Lung (tissue), 11 donors: ENCODE measurements at regions not wholly inside any gene's neighbourhood (a gene's known extent, or its start where the extent isn't known, plus 50 kb on each side); places are given as distances from the start of the nearest gene placed in this dataset.
"Not testable (repeated sequence)": the region's sequence is repeated elsewhere in the genome, so short reads cannot be mapped to it uniquely, and the experiment has no call there.

Experiments used
- ATAC-seq: fragments of 200-7000 bp; cut with Tn5 transposase; one replicate; pipeline ENCODE4 v1.9.1; 2020; ENCODE audit warnings: moderate number of reproducible peaks; ENCODE audit not compliant: insufficient read depth, low FRiP score
- DNase-seq, 3 donors: peaks; one replicate each; pipeline ENCODE4 v3.0.0-alpha.2; 2013 to 2017
- H3K27ac ChIP-seq, 2 donors: one replicate each; pipeline ENCODE4 v1.5.1; 2013; ENCODE audit warnings: mild to moderate bottlenecking in 2 of 2, moderate library complexity in 2 of 2, control low read depth in 1 of 2, inconsistent platforms in 1 of 2, low read depth in 1 of 2, low read length in 1 of 2
- H3K27me3 ChIP-seq, 3 donors: one replicate each; pipeline ENCODE4 v1.5.1; 2013; ENCODE audit warnings: low read length in 2 of 3; ENCODE audit not compliant: control insufficient read depth in 3 of 3, insufficient read depth in 3 of 3
- H3K36me3 ChIP-seq, 4 donors: one replicate each; pipeline ENCODE4 v1.5.1; 2013; ENCODE audit warnings: low read length in 4 of 4, mild to moderate bottlenecking in 1 of 4, moderate library complexity in 1 of 4; ENCODE audit not compliant: control insufficient read depth in 4 of 4, insufficient read depth in 4 of 4
- H3K4me1 ChIP-seq, 5 donors: one replicate each; pipeline ENCODE4 v1.5.1; 2013; ENCODE audit warnings: low read length in 5 of 5, mild to moderate bottlenecking in 2 of 5, moderate library complexity in 1 of 5; ENCODE audit not compliant: control insufficient read depth in 5 of 5, insufficient read depth in 5 of 5
- H3K4me3 ChIP-seq: one replicate; pipeline ENCODE4 v1.5.1; 2013; ENCODE audit warnings: mild to moderate bottlenecking, control low read depth, moderate library complexity
- H3K9ac ChIP-seq, 2 donors: one replicate each; pipeline ENCODE4 v1.5.1; 2013; ENCODE audit warnings: low read length in 2 of 2, control low read depth in 1 of 2; ENCODE audit not compliant: insufficient read depth in 1 of 2
- H3K9me3 ChIP-seq, 4 donors: one replicate each; pipeline ENCODE4 v1.5.1; 2013; ENCODE audit warnings: low read length in 3 of 4, mild to moderate bottlenecking in 1 of 4, moderate library complexity in 1 of 4; ENCODE audit not compliant: control insufficient read depth in 4 of 4, insufficient read depth in 3 of 4
- WGBS, 2 donors: extraction: QIAGEN DNeasy Blood & Tissue Kit; methylation state at CpG; one replicate each; pipeline ENCODE4 v1.1.7; 2013; 5-methylcytosine and 5-hydroxymethylcytosine counted together
- TF ChIP-seq, protein P1 (sequence below): IDR thresholded peaks from 2 replicates; pipeline ENCODE4 v1.5.1; 2012; ENCODE audit warnings: mild to moderate bottlenecking; ENCODE audit errors: control extremely low read depth, extremely low read depth
- donor health status: control.
- donor health status: control.
- donor health status: Bipolar disorder and iron deficiency.
- donor health status: healthy.
- donor health status: DM: yes; HTN: yes; CAD: no.

DNA sequence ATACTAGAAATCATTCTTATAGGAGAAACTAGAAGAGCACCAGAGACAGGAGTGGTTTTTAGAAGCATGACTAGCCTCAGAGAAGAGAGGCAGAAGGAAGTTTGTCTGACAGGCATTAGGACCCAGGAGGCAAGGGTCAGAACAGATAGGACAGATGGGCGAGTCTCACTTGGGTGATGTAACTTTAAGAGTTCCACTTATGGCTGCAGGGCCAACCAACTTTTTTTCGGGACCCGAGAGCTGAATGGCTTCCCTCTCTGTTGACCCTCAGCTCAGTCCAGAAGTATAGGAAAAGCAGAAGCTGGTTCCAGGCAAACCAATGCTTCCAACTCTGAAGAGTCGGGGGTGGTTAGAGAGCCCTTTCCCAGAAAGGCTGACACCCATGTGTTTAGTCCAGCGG, 136.6 kb upstream of the SETMAR start:
- Histone ChIP-seq H3K4me1 (no peaks in the 10 kb centered on the region), H3K36me3 (no peaks in the 10 kb centered on the region), H3K9ac (no peak overlapping the region), H3K27me3 (no peaks in the 10 kb centered on the region), H3K27ac (no peak overlapping the region), H3K9me3 (no peaks in the 10 kb centered on the region), H3K4me3 (no peak overlapping the region)
- WGBS, 2 donors = 92% methylated on average over 5 of the region's 5 CpGs
- DNase-seq (no peak), ATAC-seq (no peak)
- TF ChIP-seq, protein P1, sequence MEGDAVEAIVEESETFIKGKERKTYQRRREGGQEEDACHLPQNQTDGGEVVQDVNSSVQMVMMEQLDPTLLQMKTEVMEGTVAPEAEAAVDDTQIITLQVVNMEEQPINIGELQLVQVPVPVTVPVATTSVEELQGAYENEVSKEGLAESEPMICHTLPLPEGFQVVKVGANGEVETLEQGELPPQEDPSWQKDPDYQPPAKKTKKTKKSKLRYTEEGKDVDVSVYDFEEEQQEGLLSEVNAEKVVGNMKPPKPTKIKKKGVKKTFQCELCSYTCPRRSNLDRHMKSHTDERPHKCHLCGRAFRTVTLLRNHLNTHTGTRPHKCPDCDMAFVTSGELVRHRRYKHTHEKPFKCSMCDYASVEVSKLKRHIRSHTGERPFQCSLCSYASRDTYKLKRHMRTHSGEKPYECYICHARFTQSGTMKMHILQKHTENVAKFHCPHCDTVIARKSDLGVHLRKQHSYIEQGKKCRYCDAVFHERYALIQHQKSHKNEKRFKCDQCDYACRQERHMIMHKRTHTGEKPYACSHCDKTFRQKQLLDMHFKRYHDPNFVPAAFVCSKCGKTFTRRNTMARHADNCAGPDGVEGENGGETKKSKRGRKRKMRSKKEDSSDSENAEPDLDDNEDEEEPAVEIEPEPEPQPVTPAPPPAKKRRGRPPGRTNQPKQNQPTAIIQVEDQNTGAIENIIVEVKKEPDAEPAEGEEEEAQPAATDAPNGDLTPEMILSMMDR = no peak

DNA sequence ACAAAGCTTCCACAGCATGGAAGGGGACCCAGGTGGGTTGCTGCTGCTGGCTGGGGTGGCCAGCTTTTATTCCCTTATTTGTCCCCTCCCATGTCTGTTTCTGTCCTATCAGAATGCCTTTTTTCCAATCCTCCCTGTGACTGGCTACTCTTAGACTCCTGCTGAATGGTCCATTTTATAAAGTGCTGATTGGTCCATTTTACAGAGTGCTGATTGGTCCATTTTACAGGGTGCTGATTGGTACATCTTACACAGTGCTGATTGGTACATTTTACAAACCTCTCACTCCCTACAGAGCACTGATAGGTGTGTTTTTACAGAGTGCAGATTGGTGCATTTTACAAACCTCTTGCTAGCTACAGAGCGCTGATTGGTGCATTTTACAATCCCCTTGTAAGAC, 135.9 kb upstream of the SETMAR start:
- not testable (repeated sequence) for ATAC-seq

DNA sequence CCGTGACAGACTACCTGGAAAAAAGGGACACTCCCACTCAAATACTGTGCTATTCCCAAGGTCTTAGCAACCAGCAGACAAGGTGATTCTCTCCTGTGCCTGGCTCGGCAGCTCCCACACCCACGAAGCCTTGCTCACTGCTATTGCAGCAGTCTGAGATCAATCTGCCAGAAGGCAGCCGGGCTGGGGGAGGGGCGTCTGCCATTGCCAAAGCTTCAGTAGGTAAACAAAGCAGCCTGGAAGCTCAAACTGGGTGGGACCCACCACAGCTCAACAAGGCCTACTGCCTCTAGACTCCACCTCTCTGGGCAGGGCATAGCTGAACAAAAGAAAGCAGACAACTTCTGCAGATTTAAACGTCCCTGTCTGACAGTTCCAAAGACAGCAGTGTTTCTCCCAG, 128.4 kb upstream of the SETMAR start:
- no peak for ATAC-seq
- 83 to 89% methylated on average over 6 of the region's 6 CpGs for WGBS, 2 donors
- no peaks in the 10 kb centered on the region for H3K27me3 ChIP-seq
- no peaks in the 10 kb centered on the region for H3K4me1 ChIP-seq
- DNase-seq = no peak
- no peak overlapping the region for H3K27ac ChIP-seq
- H3K4me3 ChIP-seq = no peak overlapping the region
- TF ChIP-seq, protein P1 = no peak
- no peaks in the 10 kb centered on the region for H3K36me3 ChIP-seq
- no peaks in the 10 kb centered on the region for H3K9me3 ChIP-seq
- no peak overlapping the region for H3K9ac ChIP-seq

More for the DNA sequence above, 135.9 kb upstream of the SETMAR start:
- not testable (repeated sequence) for H3K9me3 ChIP-seq, H3K36me3 ChIP-seq, DNase-seq, H3K27me3 ChIP-seq, H3K4me1 ChIP-seq, H3K9ac ChIP-seq, H3K4me3 ChIP-seq, H3K27ac ChIP-seq
- WGBS, 2 donors = 85 to 100% methylated on average over 1 of the region's 1 CpG

DNA sequence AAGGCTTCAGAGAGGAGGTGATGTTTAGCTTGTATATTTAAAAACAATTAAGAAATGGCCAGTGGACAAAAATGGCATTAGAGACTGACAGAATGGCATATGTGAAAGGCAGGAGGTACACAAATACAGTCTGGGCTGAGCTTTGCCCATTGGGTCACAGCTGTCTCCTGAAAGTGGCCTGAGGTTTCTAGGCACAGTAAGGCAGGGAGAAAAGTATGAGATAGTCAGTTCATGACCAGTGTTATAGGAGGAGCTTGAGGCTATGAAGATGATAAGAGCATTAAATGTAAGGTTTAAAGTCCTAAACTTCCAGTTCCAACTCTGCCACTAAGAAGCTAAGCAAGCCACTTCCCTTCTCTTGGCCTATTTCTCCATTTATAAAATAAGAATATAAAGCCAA, 111.2 kb upstream of the SETMAR start:
- TF ChIP-seq, protein P1 = no peak
- ATAC-seq (no peak), DNase-seq (no peak)
- Histone ChIP-seq H3K27me3 (no peaks in the 10 kb centered on the region), H3K27ac (no peak overlapping the region), H3K4me3 (no peak overlapping the region), H3K36me3 (no peaks in the 10 kb centered on the region), H3K9ac (no peak overlapping the region), H3K4me1 (peaks cover 0 to 32% (median 0%) of the 10 kb centered on the region in 5 donors), H3K9me3 (peaks cover 0 to 4% (median 0%) of the 10 kb centered on the region in 4 donors)
